Dendritic cell treated with granulocyte-macrophage colony-stimulating factor and Interleukin-4, amounts not matched to agents 40 ng/mL and 50 ng/mL, for 4 days (primary cell): ENCODE measurements at regions not wholly inside any gene's neighbourhood (a gene's known extent, or its start where the extent isn't known, plus 50 kb on each side); places are given as distances from the start of the nearest gene placed in this dataset.

Experiments used
- H3K27ac Mint-ChIP-seq: one replicate; pipeline ENCODE4 v1.8.0; 2022; ENCODE audit warnings: mild to moderate bottlenecking, mixed read lengths
- H3K27me3 Mint-ChIP-seq: one replicate; pipeline ENCODE4 v1.8.0; 2022; ENCODE audit warnings: mild to moderate bottlenecking, mixed read lengths
- H3K36me3 Mint-ChIP-seq: one replicate; pipeline ENCODE4 v1.8.0; 2022; ENCODE audit warnings: low read depth, mixed read lengths
- H3K4me1 Mint-ChIP-seq: one replicate; pipeline ENCODE4 v1.8.0; 2022; ENCODE audit warnings: low read depth, mixed read lengths
- H3K4me3 Mint-ChIP-seq: one replicate; pipeline ENCODE4 v1.8.0; 2022; ENCODE audit warnings: mild to moderate bottlenecking, moderate library complexity, mixed read lengths
- H3K9me3 Mint-ChIP-seq: one replicate; pipeline ENCODE4 v1.8.0; 2022; ENCODE audit warnings: mixed read lengths
- intact Hi-C: fragments of 100-400 bp; cut with micrococcal nuclease; formaldehyde crosslinking; loops from one replicate; pipeline ENCODE4 v1.15.0; 2022

DNA sequence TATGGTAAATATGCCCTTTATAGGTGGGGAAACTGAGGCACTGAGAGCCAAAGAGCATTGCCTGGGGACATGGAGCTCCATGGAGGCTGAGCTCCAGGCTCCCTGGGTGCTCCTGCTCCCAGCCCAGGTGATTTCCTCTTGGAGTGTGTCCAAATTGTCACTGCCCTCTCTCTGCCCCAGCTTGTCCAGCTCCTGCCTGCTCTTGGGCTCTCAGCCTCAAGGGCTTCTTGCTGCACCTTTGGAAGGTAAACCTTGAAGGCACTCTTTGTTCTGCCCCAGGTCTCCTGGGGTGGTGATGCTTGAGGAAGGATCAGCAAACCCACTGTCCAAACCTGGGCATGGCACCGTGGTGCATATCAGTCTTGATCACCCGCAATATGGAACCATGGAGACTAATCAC is 166.1 kb downstream of the RPS24 start:
- Mint-ChIP-seq H3K27me3 (peaks cover 6% of the 10 kb centered on the region), H3K4me3 (no peak overlapping the region), H3K4me1 (peaks cover 5% of the 10 kb centered on the region), H3K27ac (no peak overlapping the region), H3K36me3 (no peaks in the 10 kb centered on the region), H3K9me3 (no peaks in the 10 kb centered on the region)
- intact Hi-C loops = no loop called here

DNA sequence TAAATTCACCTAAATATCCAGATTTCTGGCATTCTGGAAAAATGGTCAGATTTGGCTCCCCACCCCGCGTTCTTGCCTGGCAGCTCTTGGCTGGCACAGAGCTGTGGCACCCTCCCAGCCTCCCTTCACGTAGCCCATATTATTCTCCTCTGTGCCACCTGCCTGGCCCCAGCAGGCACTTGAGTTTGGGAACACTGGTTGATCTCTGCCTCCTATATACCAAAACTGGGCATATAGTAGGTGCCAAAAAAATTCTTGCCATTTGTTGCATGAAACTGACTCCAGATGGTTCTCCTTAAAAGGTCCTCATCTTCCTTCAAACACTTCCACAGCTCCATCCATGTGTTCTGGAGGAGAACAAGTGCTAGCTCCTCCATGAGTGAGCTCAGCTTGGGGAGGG is 167.0 kb downstream of the RPS24 start:
- Mint-ChIP-seq H3K4me1 (peaks cover 14% of the 10 kb centered on the region), H3K27me3 (peaks cover 6% of the 10 kb centered on the region), H3K36me3 (no peaks in the 10 kb centered on the region), H3K4me3 (no peak overlapping the region), H3K9me3 (no peaks in the 10 kb centered on the region), H3K27ac (no peak overlapping the region)
- intact Hi-C loops = no loop called here

DNA sequence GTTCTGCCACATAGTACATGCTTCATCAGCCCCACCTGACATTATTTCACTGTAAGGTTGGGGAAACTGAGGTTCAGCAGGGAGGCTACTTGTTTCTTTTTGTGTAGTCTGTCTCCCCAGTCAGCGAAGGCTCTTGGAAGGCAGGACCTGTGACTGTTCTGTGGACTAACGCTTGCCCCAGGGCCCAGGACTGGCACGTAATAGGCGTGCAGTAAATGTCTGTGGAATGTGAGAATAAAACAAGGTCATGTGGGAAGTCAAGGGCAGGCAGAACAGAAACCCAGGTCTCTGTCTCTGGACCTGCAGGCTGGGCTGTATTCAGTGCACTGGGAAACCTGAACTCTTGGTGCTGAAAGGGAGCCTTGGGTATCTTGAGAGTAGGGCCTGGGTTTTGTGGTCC is 168.7 kb downstream of the RPS24 start:
- Mint-ChIP-seq H3K4me1 (peaks cover 19% of the 10 kb centered on the region), H3K36me3 (no peaks in the 10 kb centered on the region), H3K4me3 (no peak overlapping the region), H3K9me3 (no peaks in the 10 kb centered on the region), H3K27ac (no peak overlapping the region), H3K27me3 (peaks cover 6% of the 10 kb centered on the region)
- intact Hi-C loops = no loop called here

DNA sequence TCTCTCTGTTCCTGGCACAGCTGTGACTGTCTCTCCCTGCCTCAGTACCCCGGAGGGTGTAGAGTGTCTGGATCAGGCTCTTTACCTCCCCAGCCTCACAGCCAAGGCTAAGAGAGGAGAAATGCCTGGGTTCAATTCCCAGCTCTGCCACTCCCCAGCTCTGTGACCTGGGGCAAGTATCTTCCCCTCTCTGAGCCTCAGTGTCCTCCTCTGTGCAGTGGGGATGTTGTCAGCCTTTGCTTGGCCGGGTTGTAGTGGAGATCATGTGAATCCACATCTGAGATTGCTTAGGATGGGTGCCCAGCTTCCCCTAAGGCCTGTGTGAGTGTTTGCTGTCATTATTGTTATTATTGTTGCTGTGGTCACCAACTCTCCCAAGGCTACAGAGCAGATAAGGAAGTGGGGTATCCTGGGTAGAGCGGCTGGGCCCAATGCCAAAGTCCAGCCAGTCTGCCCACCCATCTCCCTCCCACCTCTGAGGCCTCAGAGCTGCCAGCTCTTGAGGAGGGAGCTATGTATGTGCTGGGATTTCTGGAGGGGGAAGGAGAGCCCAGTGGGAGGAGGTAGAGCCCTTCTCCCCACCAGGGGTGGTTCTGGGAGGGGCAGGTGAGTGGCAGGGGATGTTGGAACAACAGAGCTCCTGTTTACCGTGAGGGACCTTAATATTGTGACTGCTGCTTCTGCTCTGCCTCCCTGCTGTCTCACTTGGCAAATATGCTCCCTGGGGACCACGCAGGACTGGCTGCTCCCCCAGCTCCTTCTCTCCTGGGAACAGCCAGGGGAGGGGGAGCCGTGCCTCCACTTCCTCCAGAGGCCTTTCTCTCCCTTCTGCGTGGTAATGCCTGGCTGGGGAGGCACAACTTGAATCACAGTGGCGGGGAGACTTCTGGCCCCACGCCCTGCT is 170.5 kb downstream of the RPS24 start:
- Mint-ChIP-seq H3K4me1 (peaks cover 19% of the 10 kb centered on the region), H3K36me3 (no peaks in the 10 kb centered on the region), H3K4me3 (no peak overlapping the region), H3K27ac (no peak overlapping the region), H3K9me3 (no peaks in the 10 kb centered on the region), H3K27me3 (peaks cover 6% of the 10 kb centered on the region)
- intact Hi-C loops = no loop called here

DNA sequence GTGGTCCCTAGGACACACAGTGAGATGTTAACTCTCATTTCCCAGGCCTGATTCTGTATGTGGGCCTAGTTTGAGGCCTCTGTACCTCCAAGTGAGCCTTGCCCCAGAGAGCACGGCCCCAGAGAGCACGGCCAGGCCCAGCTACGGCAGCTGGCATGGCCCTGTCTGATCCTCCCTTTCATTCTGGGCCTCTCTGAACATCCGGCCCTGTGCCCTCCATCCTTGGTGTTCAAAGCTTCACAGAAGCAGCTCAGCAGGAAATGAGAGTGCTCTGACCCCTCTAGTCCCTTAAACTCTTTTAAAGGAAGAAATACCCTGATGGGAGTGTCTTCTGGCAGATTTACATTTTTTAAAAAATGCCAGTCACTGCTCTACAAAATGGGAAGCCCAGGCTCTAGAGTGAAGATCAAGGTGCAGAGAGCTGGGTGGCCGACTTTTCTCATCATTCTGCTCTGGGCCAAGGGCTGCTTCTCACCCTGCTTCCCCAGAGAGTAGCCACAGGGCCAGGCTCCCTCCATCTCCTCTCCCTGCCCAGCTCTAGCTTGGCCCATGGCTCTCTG is 171.9 kb downstream of the RPS24 start:
- Mint-ChIP-seq H3K9me3 (no peaks in the 10 kb centered on the region), H3K27me3 (peaks cover 4% of the 10 kb centered on the region), H3K27ac (peak overlapping the region; percentile 52), H3K4me3 (no peak overlapping the region), H3K4me1 (peaks cover 19% of the 10 kb centered on the region), H3K36me3 (no peaks in the 10 kb centered on the region)
- intact Hi-C loops = no loop called here

DNA sequence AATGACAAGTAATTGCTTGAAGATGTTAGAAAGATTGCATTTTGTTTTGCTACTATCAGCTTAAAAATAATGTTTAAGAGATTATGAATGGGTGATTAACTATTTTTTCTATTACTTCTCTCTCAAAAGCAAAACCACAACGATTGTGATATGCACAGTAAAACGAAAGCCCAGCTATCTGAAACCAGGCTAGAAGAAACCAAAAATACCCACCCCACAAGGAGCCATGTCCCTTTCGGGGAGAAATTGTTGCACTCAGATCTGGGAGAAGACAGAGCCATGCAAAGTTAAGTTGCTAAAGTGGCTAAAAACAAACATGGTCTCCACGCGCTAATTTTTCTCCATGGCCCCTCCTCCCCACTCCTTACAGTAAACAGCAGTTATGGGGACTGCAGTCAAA is 173.6 kb downstream of the RPS24 start:
- intact Hi-C loops = no loop called here
- no peaks in the 10 kb centered on the region for H3K36me3 Mint-ChIP-seq
- no peak overlapping the region for H3K4me3 Mint-ChIP-seq
- H3K27me3 Mint-ChIP-seq = peaks cover 4% of the 10 kb centered on the region
- no peak overlapping the region for H3K27ac Mint-ChIP-seq
- no peaks in the 10 kb centered on the region for H3K9me3 Mint-ChIP-seq
- H3K4me1 Mint-ChIP-seq = peaks cover 19% of the 10 kb centered on the region

DNA sequence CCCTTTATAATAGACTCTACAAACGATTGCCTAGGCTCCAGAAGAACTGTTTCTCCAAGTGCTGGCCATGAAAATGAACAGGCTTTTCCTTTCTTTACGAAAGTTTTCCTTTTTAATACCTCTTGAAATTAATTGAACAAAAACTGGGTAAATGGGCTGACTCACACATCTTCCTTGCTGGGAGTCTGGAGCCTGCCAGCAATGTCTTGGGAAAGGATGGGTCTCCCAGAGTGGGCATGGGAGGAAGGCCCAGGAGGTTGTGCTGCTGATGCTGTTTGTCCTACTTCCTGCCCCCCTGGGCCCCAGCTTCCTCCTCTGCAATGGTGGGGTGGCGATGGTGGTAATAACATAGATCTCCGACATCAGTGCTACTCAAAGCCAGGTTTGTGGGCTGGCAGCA is 174.1 kb downstream of the RPS24 start:
- Mint-ChIP-seq H3K9me3 (no peaks in the 10 kb centered on the region), H3K27ac (no peak overlapping the region), H3K4me1 (peaks cover 19% of the 10 kb centered on the region), H3K27me3 (peaks cover 4% of the 10 kb centered on the region), H3K4me3 (no peak overlapping the region), H3K36me3 (no peaks in the 10 kb centered on the region)
- intact Hi-C loops = no loop called here

DNA sequence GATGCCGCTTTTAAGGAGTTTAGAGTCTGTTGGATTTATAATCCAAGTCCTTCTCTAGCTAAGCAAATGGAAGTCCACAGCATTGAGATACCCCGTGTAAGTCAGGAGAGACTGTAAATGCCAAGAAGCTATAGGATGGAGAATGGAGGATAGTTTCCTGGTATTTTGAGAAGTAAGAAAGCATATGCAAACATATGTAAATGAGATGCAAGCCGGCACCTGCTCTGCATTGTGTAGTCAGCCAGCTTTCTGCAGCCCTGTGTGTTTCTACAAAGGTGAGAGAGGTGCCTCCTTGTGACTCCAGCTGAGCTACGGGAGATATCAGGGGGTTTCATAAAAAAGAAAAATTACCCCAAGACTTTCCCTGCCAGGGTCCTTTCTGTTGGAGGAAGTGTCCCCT is 176.3 kb downstream of the RPS24 start:
- Mint-ChIP-seq H3K36me3 (no peaks in the 10 kb centered on the region), H3K9me3 (no peaks in the 10 kb centered on the region), H3K4me3 (no peak overlapping the region), H3K4me1 (peaks cover 18% of the 10 kb centered on the region), H3K27me3 (peaks cover 4% of the 10 kb centered on the region), H3K27ac (no peak overlapping the region)
- intact Hi-C loops = loop anchor here (5.0 to 10.0 kb wide), 2 partner anchors 447 to 985 kb away; no protein-coding TSS in a partner anchor

DNA sequence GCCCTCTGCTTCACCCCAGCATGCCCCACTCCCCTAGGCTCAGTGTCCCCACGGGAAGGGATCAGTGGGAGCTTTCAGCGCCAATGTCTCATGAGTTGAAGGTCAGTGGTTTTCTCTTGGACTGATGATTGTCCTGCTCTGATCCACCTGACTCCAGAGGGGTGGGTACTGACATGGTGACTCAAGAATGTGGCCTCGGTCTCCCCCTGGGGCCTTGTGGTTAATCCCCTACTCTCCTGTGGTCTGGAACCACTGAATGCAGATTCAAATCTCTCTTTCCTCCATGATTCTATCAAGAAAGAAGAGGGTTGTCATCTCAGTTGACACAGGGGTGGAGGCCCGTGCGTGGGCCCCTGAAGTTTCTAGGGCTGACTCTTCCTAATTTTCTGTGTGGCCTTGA is 176.9 kb downstream of the RPS24 start:
- H3K36me3 Mint-ChIP-seq = no peaks in the 10 kb centered on the region
- no peaks in the 10 kb centered on the region for H3K9me3 Mint-ChIP-seq
- H3K4me1 Mint-ChIP-seq = peaks cover 17% of the 10 kb centered on the region
- no peak overlapping the region for H3K27ac Mint-ChIP-seq
- H3K4me3 Mint-ChIP-seq = no peak overlapping the region
- H3K27me3 Mint-ChIP-seq = peaks cover 10% of the 10 kb centered on the region
- intact Hi-C loops = loop anchor here (5.0 to 10.0 kb wide), 2 partner anchors 447 to 984 kb away; no protein-coding TSS in a partner anchor

DNA sequence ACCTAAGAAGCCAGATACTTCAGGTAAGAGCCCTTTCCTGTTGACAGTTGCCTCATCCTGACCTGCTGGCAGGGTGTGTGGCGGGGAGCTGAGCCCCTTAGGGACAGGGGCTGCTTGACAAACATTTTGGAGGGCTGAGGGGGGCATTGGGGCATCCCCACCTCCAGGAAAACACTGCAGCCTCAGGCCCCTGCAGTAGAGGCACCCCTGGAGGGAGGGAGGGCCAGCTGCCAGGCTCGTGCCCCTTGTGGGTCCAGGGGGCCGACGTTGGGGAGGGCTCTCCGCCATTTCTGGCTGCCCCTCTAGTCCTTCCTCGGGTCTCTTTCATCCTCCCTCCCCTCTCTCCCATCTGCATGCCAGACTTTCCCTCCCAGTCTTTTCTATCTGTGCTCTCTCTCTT is 177.3 kb downstream of the RPS24 start:
- peaks cover 17% of the 10 kb centered on the region for H3K4me1 Mint-ChIP-seq
- intact Hi-C loops = loop anchor here (5.0 to 10.0 kb wide), 2 partner anchors 446 to 984 kb away; no protein-coding TSS in a partner anchor
- H3K36me3 Mint-ChIP-seq = no peaks in the 10 kb centered on the region

DNA sequence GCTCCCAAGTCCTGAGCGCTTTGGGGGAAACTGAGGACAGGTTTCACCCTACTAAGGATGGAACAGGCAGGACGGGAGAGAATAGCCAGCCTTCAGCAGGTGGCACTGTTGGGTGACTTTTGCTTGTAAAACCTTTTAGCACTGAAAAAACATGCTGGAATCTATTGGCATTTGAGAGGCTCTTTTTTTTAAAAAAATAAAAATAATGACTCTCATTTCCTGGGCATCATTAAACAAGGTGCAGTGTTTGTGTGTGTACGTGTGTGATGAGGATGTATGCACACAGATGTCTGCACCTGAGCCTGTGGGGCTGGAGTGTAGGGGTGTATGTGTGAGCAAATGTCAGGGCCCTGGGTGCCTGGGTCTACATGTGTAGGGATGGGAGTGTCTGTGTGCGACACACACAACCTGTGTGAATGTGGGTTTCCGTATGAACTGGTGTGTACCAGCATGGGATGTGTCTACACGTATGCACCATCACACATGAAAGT is 177.9 kb downstream of the RPS24 start:
- Mint-ChIP-seq H3K27me3 (peaks cover 17% of the 10 kb centered on the region), H3K36me3 (no peaks in the 10 kb centered on the region), H3K27ac (no peak overlapping the region), H3K4me1 (peaks cover 16% of the 10 kb centered on the region), H3K4me3 (no peak overlapping the region), H3K9me3 (no peaks in the 10 kb centered on the region)
- intact Hi-C loops = loop anchor here (5.0 to 10.0 kb wide), 2 partner anchors 446 to 983 kb away; no protein-coding TSS in a partner anchor

More for the DNA sequence above, 177.3 kb downstream of the RPS24 start:
- Mint-ChIP-seq H3K27me3 (peaks cover 14% of the 10 kb centered on the region), H3K4me3 (no peak overlapping the region), H3K9me3 (no peaks in the 10 kb centered on the region), H3K27ac (no peak overlapping the region)

DNA sequence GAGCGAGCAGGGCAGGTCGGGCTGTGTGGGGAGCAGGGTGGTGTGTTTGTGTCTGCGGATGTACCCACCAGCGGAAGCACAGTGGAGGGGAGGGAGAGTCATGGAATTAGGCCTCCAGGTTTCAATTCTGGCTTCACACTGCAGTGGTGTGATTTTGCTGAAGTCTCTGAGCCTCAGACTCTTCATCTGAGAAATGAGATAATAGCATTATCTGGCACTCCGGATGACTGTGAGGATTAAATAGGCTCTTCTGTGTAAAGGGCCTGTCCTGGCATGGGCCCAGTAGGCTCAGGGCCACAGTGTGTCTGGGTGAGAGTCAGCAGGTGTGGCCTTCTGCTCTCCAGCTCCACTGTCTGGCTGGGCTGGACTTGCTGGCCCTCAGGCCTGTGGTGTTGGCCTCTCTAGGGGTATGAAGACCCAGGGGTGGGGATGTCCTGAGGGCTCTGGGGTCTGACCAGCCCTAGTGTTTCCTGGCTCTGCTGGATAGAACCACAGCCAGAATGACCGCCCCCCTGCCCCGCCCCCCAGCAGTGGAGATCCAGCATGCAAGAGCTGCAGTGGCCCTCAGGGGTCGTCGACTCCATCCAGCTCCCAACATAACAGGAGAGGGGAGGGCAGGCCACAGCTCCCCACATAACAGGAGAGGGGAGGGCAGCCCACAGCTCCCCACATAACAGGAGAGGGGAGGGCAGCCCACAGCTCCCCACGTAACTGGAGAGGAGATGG is 178.6 kb downstream of the RPS24 start:
- Mint-ChIP-seq H3K36me3 (no peaks in the 10 kb centered on the region), H3K27ac (no peak overlapping the region), H3K4me1 (peaks cover 19% of the 10 kb centered on the region), H3K4me3 (no peak overlapping the region), H3K27me3 (peaks cover 23% of the 10 kb centered on the region), H3K9me3 (no peaks in the 10 kb centered on the region)
- intact Hi-C loops = loop anchor here (5.0 to 10.0 kb wide), 2 partner anchors 445 to 983 kb away; no protein-coding TSS in a partner anchor

DNA sequence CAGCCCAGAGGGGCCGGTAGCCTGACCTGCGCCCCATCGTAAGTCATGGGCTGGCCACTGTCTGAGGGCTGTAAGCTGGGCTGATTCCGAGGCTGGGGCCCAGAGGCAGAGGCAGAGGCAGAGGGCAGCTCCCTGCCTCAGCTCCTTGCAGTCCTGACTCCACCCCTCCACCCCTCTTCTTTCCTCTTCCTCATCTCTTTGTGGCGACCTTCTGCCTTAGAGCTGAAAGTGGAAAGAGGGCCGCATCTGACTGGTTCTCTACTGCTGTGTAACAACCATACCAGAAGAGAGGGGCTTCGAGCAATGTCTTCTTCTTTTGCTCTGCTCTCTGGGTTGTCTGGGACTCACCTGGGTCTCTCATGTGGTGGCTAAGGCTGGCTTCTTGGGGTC is 179.1 kb downstream of the RPS24 start:
- no peak overlapping the region for H3K4me3 Mint-ChIP-seq
- no peak overlapping the region for H3K27ac Mint-ChIP-seq
- no peaks in the 10 kb centered on the region for H3K9me3 Mint-ChIP-seq
- peaks cover 28% of the 10 kb centered on the region for H3K27me3 Mint-ChIP-seq
- intact Hi-C loops = loop anchor here (5.0 to 10.0 kb wide), 2 partner anchors 445 to 982 kb away; no protein-coding TSS in a partner anchor
- H3K36me3 Mint-ChIP-seq = no peaks in the 10 kb centered on the region
- peaks cover 24% of the 10 kb centered on the region for H3K4me1 Mint-ChIP-seq
